ENCODE measurements at regions not wholly inside any gene's neighbourhood (a gene's known extent, or its start where the extent isn't known, plus 50 kb on each side); places are given as distances from the start of the nearest gene placed in this dataset.

- TF ChIP-seq, protein P1, sequence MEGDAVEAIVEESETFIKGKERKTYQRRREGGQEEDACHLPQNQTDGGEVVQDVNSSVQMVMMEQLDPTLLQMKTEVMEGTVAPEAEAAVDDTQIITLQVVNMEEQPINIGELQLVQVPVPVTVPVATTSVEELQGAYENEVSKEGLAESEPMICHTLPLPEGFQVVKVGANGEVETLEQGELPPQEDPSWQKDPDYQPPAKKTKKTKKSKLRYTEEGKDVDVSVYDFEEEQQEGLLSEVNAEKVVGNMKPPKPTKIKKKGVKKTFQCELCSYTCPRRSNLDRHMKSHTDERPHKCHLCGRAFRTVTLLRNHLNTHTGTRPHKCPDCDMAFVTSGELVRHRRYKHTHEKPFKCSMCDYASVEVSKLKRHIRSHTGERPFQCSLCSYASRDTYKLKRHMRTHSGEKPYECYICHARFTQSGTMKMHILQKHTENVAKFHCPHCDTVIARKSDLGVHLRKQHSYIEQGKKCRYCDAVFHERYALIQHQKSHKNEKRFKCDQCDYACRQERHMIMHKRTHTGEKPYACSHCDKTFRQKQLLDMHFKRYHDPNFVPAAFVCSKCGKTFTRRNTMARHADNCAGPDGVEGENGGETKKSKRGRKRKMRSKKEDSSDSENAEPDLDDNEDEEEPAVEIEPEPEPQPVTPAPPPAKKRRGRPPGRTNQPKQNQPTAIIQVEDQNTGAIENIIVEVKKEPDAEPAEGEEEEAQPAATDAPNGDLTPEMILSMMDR (conservative IDR thresholded peaks at IDR 0.05; ENCODE audit: low read length), result no peak
Observed at GRCh38 chr1:111556325-111557037, 53.0 kb upstream of the ADORA3 start.

GRCh38 chr1:111559736-111560279 lies 56.4 kb upstream of the ADORA3 start:
- H3K4me3 ChIP-seq (ENCODE audit: low read length), result no peak overlapping the region
- TF ChIP-seq, protein P1 (conservative IDR thresholded peaks at IDR 0.05; ENCODE audit: low read length), result no peak
- peak; percentile 43 for DNase-seq (ENCODE audit: low read depth)

More at GRCh38 chr1:111556325-111557037, 53.0 kb upstream of the ADORA3 start:
- no peak for DNase-seq (ENCODE audit: low read depth)
- no peak overlapping the region for H3K4me3 ChIP-seq (ENCODE audit: low read length)

- TF ChIP-seq, protein P1 (conservative IDR thresholded peaks at IDR 0.05; ENCODE audit: low read length), result no peak
Observed at GRCh38 chr1:111561328-111561727, 57.9 kb upstream of the ADORA3 start.

GRCh38 chr1:111563619-111564018 lies 56.0 kb upstream of the RAP1A start:
- TF ChIP-seq, protein P1 (conservative IDR thresholded peaks at IDR 0.05; ENCODE audit: low read length), result no peak
- no peak overlapping the region for H3K4me3 ChIP-seq (ENCODE audit: low read length)
- peak; percentile 57 for DNase-seq (ENCODE audit: low read depth)

More at GRCh38 chr1:111561328-111561727, 57.9 kb upstream of the ADORA3 start:
- no peak for DNase-seq (ENCODE audit: low read depth)
- H3K4me3 ChIP-seq (ENCODE audit: low read length), result no peak overlapping the region

GRCh38 chr1:111565079-111565478 lies 54.5 kb upstream of the RAP1A start:
- TF ChIP-seq, protein P1 (conservative IDR thresholded peaks at IDR 0.05; ENCODE audit: low read length), result no peak
- H3K4me3 ChIP-seq (ENCODE audit: low read length), result no peak overlapping the region
- DNase-seq (ENCODE audit: low read depth), result peak; percentile 86

GRCh38 chr1:111565968-111566367 lies 53.6 kb upstream of the RAP1A start:
- H3K4me3 ChIP-seq (ENCODE audit: low read length), result no peak overlapping the region
- DNase-seq (ENCODE audit: low read depth), result no peak
- TF ChIP-seq, protein P1 (conservative IDR thresholded peaks at IDR 0.05; ENCODE audit: low read length), result no peak

- no peak for DNase-seq (ENCODE audit: low read depth)
- TF ChIP-seq, protein P1 (conservative IDR thresholded peaks at IDR 0.05; ENCODE audit: low read length), result no peak
- no peak overlapping the region for H3K4me3 ChIP-seq (ENCODE audit: low read length)
Observed at GRCh38 chr1:111568160-111568647, 51.4 kb upstream of the RAP1A start.

Measured in AG10803 (cell line).